OCI-LY1 (cell line): ENCODE measurements at regions not wholly inside any gene's neighbourhood (a gene's known extent, or its start where the extent isn't known, plus 50 kb on each side); places are given as distances from the start of the nearest gene placed in this dataset.

Source experiments
- H2AFZ ChIP-seq: fragments of 200-600 bp; sonication (generic), shearing (Covaris generic); 2 replicates; pipeline ENCODE4 v1.6.0; 2014; ENCODE audit warnings: antibody characterized with exemption, mild to moderate bottlenecking, low read length
- H3F3A ChIP-seq: fragments of 200-600 bp; sonication (generic), shearing (Covaris generic); 2 replicates; pipeline ENCODE4 v1.6.0; 2014; ENCODE audit warnings: mild to moderate bottlenecking, antibody characterized with exemption, low read length, moderate library complexity; ENCODE audit not compliant: insufficient read depth
- H3K27ac ChIP-seq: fragments of 200-600 bp; sonication (generic); 2 replicates; pipeline ENCODE4 v1.5.1; 2014; ENCODE audit warnings: low read length, mixed run types, mild to moderate bottlenecking, low read depth; ENCODE audit not compliant: poor library complexity, severe bottlenecking
- H3K27me3 ChIP-seq: fragments of 200-600 bp; sonication (generic); 2 replicates; pipeline ENCODE4 v1.6.0; 2014; ENCODE audit warnings: antibody characterized with exemption, mild to moderate bottlenecking, low read length, moderate library complexity; ENCODE audit not compliant: insufficient read depth
- H3K36me3 ChIP-seq: fragments of 200-600 bp; sonication (generic); 2 replicates; pipeline ENCODE4 v1.6.1; 2014; ENCODE audit warnings: mild to moderate bottlenecking, antibody characterized with exemption, low read length, moderate library complexity, mixed read lengths; ENCODE audit not compliant: insufficient read depth
- H3K4me1 ChIP-seq: fragments of 200-600 bp; sonication (generic); 2 replicates; pipeline ENCODE4 v1.5.1; 2014; ENCODE audit warnings: mild to moderate bottlenecking, low read length, moderate library complexity; ENCODE audit not compliant: insufficient read depth, severe bottlenecking
- H3K4me2 ChIP-seq: fragments of 200-600 bp; sonication (generic), shearing (Covaris generic); 2 replicates; pipeline ENCODE4 v1.6.1; 2014; ENCODE audit warnings: low read length
- H3K4me3 ChIP-seq: fragments of 200-600 bp; sonication (generic); 2 replicates; pipeline ENCODE4 v1.5.1; 2014; ENCODE audit warnings: low read length, low read depth, mild to moderate bottlenecking, mixed read lengths; ENCODE audit not compliant: poor library complexity, severe bottlenecking
- H3K79me2 ChIP-seq: fragments of 200-600 bp; shearing (Covaris generic); 2 replicates; pipeline ENCODE4 v1.6.1; 2016; ENCODE audit warnings: mixed run types, low read length, mixed read lengths; ENCODE audit not compliant: insufficient read depth
- H3K9ac ChIP-seq: fragments of 200-600 bp; sonication (generic), shearing (Covaris generic); 2 replicates; pipeline ENCODE4 v1.6.1; 2014; ENCODE audit warnings: mild to moderate bottlenecking, low read length, mixed read lengths
- H3K9me2 ChIP-seq: fragments of 200-600 bp; sonication (generic), shearing (Covaris generic); 2 replicates; pipeline ENCODE4 v1.6.1; 2014; ENCODE audit warnings: low read depth, mild to moderate bottlenecking, low read length, mixed read lengths
- H3K9me3 ChIP-seq: fragments of 200-600 bp; shearing (Covaris generic); 2 replicates; pipeline ENCODE4 v1.6.1; 2014; ENCODE audit warnings: low read length, mixed read lengths
- H4K20me1 ChIP-seq: fragments of 200-600 bp; sonication (generic), shearing (Covaris generic); 2 replicates; pipeline ENCODE4 v1.6.0; 2016; ENCODE audit warnings: mild to moderate bottlenecking, low read length; ENCODE audit not compliant: insufficient read depth
- CTCF ChIP-seq: fragments of 200-600 bp; sonication (generic), shearing (Covaris generic); IDR thresholded peaks from 2 replicates; pipeline ENCODE4 v1.5.1; 2017; ENCODE audit warnings: mild to moderate bottlenecking, antibody characterized with exemption, low read length, moderate library complexity, mixed read lengths
- EZH2 ChIP-seq: fragments of 200-600 bp; sonication (generic), shearing (Covaris generic); IDR thresholded peaks from 2 replicates; pipeline ENCODE4 v1.8.0; 2017; ENCODE audit warnings: borderline replicate concordance, mixed run types, mild to moderate bottlenecking, antibody characterized with exemption, low read length, moderate library complexity, mixed read lengths

DNA sequence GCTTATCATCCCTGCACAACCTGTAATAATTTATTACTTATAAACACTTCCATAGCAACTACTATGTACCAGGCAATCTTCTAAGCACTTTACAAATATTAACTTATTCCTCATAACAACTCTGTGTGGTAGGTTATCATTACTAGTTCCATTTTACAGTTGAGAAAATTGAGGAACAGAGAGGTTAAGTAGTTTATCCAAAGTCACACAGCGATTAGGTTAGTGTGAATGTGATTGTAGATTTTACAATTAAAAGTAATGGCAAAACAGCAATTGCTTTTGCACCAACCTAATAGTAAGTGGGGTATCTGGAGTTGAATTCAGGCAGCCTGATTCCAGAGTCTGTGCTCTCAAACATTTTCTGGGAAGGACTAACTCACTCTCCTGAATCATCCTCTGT, 348.9 kb downstream of the NKX6-1 start:
- no peaks in the 10 kb centered on the region for H3F3A ChIP-seq
- TF ChIP-seq EZH2 (no peak), CTCF (no peak)
- no peaks in the 10 kb centered on the region for H3K27me3 ChIP-seq
- no peak overlapping the region for H2AFZ ChIP-seq
- H3K9ac ChIP-seq, result no peak overlapping the region
- H3K9me3 ChIP-seq, result no peaks in the 10 kb centered on the region
- H3K36me3 ChIP-seq, result no peaks in the 10 kb centered on the region
- H3K27ac ChIP-seq, result no peak overlapping the region
- no peak overlapping the region for H3K4me3 ChIP-seq
- no peaks in the 10 kb centered on the region for H3K9me2 ChIP-seq
- H3K4me1 ChIP-seq, result no peaks in the 10 kb centered on the region
- H4K20me1 ChIP-seq, result no peaks in the 10 kb centered on the region
- no peak overlapping the region for H3K4me2 ChIP-seq
- no peaks in the 10 kb centered on the region for H3K79me2 ChIP-seq

DNA sequence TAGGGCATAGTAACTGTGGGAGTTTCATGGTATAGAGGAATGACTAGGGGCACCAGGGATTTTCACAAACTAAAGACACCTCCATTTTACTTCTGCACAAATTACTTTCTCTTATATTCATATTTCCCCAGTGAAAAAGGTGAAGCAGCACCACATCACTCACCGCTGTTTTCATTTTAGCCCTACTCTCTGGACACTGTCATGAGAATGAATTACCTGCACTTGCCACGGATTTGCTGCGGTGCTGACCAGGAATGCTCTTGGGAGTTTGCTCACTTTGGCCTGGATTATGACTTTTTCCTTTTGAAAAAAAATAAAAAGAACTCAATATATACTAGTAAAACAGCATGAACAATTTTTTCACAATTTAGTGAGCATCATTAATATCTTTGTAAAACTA, 351.3 kb downstream of the NKX6-1 start:
- Histone ChIP-seq H2AFZ (no peak overlapping the region), H3K4me1 (no peaks in the 10 kb centered on the region), H3K4me3 (no peak overlapping the region), H3K9me2 (no peaks in the 10 kb centered on the region), H4K20me1 (no peaks in the 10 kb centered on the region), H3K4me2 (no peak overlapping the region), H3F3A (no peaks in the 10 kb centered on the region), H3K79me2 (no peaks in the 10 kb centered on the region), H3K27me3 (no peaks in the 10 kb centered on the region), H3K36me3 (no peaks in the 10 kb centered on the region), H3K9me3 (no peaks in the 10 kb centered on the region), H3K9ac (no peak overlapping the region), H3K27ac (no peak overlapping the region)
- TF ChIP-seq CTCF (no peak), EZH2 (no peak)

DNA sequence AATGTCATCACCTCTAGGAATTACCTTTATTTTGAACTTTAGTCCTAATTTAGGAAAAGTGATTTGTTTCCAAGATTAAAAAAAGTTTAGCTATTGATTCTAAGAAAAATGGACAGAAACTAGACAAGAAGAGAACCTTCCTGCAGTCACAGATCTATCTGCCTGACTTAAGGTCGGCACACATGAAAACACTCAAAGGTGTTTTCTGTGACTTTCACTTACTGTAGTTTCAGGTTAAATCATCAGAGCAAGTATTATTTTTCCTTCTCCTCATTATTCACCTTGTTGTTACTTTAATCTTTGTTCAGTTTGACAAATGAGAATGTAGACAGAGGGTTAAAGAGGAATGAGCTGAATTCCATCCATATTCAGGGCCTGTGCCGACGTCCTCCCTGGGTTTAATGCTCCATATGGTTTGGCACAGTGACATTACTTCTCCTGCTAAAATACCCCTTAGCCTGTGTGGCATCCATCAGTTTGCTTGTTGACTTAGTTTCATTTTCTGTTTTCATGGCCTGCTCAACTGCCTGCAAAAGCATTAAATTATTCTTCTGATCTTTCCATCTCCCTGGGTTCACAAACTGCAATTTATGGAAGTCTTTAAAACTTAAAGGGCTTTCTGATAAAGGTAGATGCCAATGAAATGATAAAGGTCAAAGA, 352.7 kb downstream of the NKX6-1 start:
- Histone ChIP-seq H3K9me2 (no peaks in the 10 kb centered on the region), H2AFZ (no peak overlapping the region)

More for the DNA sequence above, 352.7 kb downstream of the NKX6-1 start:
- H4K20me1 ChIP-seq, result no peaks in the 10 kb centered on the region
- H3K4me1 ChIP-seq, result no peaks in the 10 kb centered on the region
- H3K27ac ChIP-seq, result no peak overlapping the region
- no peak overlapping the region for H3K4me2 ChIP-seq
- no peaks in the 10 kb centered on the region for H3K9me3 ChIP-seq
- H3K36me3 ChIP-seq, result no peaks in the 10 kb centered on the region
- H3K9ac ChIP-seq, result no peak overlapping the region
- H3K27me3 ChIP-seq, result no peaks in the 10 kb centered on the region
- TF ChIP-seq EZH2, result no peak
- TF ChIP-seq CTCF, result no peak
- H3F3A ChIP-seq, result no peaks in the 10 kb centered on the region
- no peak overlapping the region for H3K4me3 ChIP-seq
- no peaks in the 10 kb centered on the region for H3K79me2 ChIP-seq
